ENCODE measurements at regions not wholly inside any gene's neighbourhood (a gene's known extent, or its start where the extent isn't known, plus 50 kb on each side); places are given as distances from the start of the nearest gene placed in this dataset.

- DNase-seq: no peak
These were observed 805.3 kb downstream of the SEMA5A start for GRCh38 chr5:8740595-8740994.

GRCh38 chr5:8749556-8749955 is 796.3 kb downstream of the SEMA5A start:
- no peak for DNase-seq

GRCh38 chr5:8750100-8750499 is 795.8 kb downstream of the SEMA5A start:
- DNase-seq: no peak

- DNase-seq: no peak
These were observed 793.9 kb downstream of the SEMA5A start for GRCh38 chr5:8751971-8752370.

GRCh38 chr5:8752595-8752994 is 793.3 kb downstream of the SEMA5A start:
- no peak for DNase-seq

GRCh38 chr5:8756498-8757084 is 789.3 kb downstream of the SEMA5A start:
- DNase-seq: no peak

GRCh38 chr5:8765886-8766285 is 780.0 kb downstream of the SEMA5A start:
- no peak for DNase-seq

GRCh38 chr5:8766448-8766847 is 779.4 kb downstream of the SEMA5A start:
- DNase-seq: no peak

GRCh38 chr5:8767111-8767510 is 778.8 kb downstream of the SEMA5A start:
- no peak for DNase-seq

GRCh38 chr5:8767746-8768145 is 778.1 kb downstream of the SEMA5A start:
- no peak for DNase-seq

GRCh38 chr5:8769631-8770030 is 776.2 kb downstream of the SEMA5A start:
- DNase-seq: no peak

GRCh38 chr5:8770431-8770830 is 775.4 kb downstream of the SEMA5A start:
- no peak for DNase-seq

GRCh38 chr5:8773046-8773615 is 772.7 kb downstream of the SEMA5A start:
- DNase-seq: no peak

- DNase-seq: no peak
These were observed 761.2 kb downstream of the SEMA5A start for GRCh38 chr5:8784692-8785091.

GRCh38 chr5:8788246-8788645 is 757.6 kb downstream of the SEMA5A start:
- DNase-seq: no peak

GRCh38 chr5:8805653-8806052 is 740.2 kb downstream of the SEMA5A start:
- no peak for DNase-seq

- no peak for DNase-seq
These were observed 738.2 kb downstream of the SEMA5A start for GRCh38 chr5:8807636-8808035.

GRCh38 chr5:8811581-8811980 is 734.3 kb downstream of the SEMA5A start:
- DNase-seq: no peak

GRCh38 chr5:8813180-8813579 is 732.7 kb downstream of the SEMA5A start:
- no peak for DNase-seq

GRCh38 chr5:8814105-8814504 is 731.8 kb downstream of the SEMA5A start:
- no peak for DNase-seq

- DNase-seq: no peak
These were observed 721.5 kb downstream of the SEMA5A start for GRCh38 chr5:8824371-8824770.

GRCh38 chr5:8825139-8825757 is 720.6 kb downstream of the SEMA5A start:
- DNase-seq: no peak

GRCh38 chr5:8826508-8826907 is 719.4 kb downstream of the SEMA5A start:
- no peak for DNase-seq

- no peak for DNase-seq
These were observed 718.2 kb downstream of the SEMA5A start for GRCh38 chr5:8827696-8828095.
